Mucosa of rectum (tissue), 2 donors: ENCODE measurements at regions not wholly inside any gene's neighbourhood (a gene's known extent, or its start where the extent isn't known, plus 50 kb on each side); places are given as distances from the start of the nearest gene placed in this dataset.

Source experiments
- H3K27ac ChIP-seq, 2 donors: one replicate each; pipeline ENCODE4 v1.7.0; 2013; ENCODE audit warnings: inconsistent platforms in 2 of 2, low read depth in 2 of 2, low read length in 2 of 2
- H3K27me3 ChIP-seq, 2 donors: one replicate each; pipeline ENCODE4 v1.7.0; 2013; ENCODE audit warnings: low read length in 2 of 2; ENCODE audit not compliant: control insufficient read depth in 2 of 2, insufficient read depth in 2 of 2
- H3K36me3 ChIP-seq, 2 donors: one replicate each; pipeline ENCODE4 v1.7.0; 2013; ENCODE audit warnings: low read length in 2 of 2; ENCODE audit not compliant: control insufficient read depth in 2 of 2, insufficient read depth in 2 of 2
- H3K4me1 ChIP-seq, 2 donors: one replicate each; pipeline ENCODE4 v1.7.0; 2013; ENCODE audit warnings: low read length in 2 of 2, mild to moderate bottlenecking in 1 of 2; ENCODE audit not compliant: control insufficient read depth in 2 of 2, insufficient read depth in 2 of 2
- H3K4me3 ChIP-seq, 2 donors: one replicate each; pipeline ENCODE4 v1.7.0; 2013; ENCODE audit warnings: low read length in 2 of 2
- H3K9ac ChIP-seq, 2 donors: one replicate each; pipeline ENCODE4 v1.7.0; 2013; ENCODE audit warnings: low read length in 2 of 2, low read depth in 1 of 2, mild to moderate bottlenecking in 1 of 2
- H3K9me3 ChIP-seq, 2 donors: one replicate each; pipeline ENCODE4 v1.7.0; 2013; ENCODE audit warnings: low read length in 2 of 2; ENCODE audit not compliant: control insufficient read depth in 2 of 2
- donor health status: healthy.
- donor health status: Normal muscosa, but diverticular disease.

DNA sequence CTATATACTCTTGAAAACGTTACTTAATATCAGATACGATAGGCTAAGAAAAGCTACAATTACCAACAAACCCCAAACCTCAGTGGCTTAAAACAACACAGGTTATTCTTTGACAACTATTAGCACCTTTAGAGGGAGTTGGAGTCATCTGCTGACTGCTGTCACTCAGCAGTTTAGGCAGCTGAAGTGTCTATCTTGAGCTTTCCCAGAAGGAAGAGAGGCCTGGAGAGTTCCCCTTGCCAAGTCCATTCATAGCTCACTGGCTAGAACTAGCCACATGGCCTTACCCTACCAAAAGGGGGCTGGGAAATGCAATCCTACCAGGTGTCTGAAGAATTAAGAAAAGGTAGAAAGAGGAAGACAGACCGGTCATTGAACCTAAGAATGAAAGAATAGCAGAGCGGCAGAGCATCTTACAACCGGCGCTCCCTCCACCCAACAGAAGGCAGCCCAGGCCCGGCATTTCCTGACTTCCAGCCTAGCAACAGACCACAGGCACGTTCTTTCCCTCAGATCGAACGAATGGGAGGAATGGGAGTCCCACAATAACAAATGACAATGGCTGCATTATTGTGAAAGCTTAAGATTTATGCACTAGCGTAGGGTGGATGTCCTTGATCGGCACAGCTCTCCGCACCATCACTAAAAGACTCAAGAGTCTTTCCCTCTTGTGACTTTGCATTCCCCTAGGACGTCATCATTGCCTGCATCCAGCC is 211.2 kb upstream of the CTAGE1 start:
- Histone ChIP-seq H3K27ac (no peak overlapping the region), H3K27me3 (no peaks in the 10 kb centered on the region), H3K9ac (no peak overlapping the region), H3K4me3 (no peak overlapping the region), H3K4me1 (peaks cover 4 to 6% of the 10 kb centered on the region in 2 donors), H3K36me3 (no peaks in the 10 kb centered on the region), H3K9me3 (no peaks in the 10 kb centered on the region)

DNA sequence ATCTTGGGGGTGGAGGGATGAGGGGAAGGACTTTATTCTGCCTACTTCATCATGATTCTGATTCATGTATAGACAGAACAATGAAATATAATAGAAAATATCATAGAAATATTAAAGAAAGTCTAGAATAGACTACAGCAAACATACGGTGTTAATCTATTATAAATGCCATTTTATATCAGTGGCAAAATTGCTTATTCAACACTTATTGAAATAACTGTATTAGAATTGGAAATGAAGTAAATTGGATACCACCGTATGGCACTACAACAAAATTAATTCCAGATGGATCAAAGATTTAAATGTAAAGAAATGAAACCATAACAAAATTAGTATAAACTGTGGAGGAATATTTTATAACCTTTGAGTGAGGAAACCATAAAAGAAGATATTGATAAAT is 213.3 kb upstream of the CTAGE1 start:
- no peaks in the 10 kb centered on the region for H3K36me3 ChIP-seq
- H3K27me3 ChIP-seq, result no peaks in the 10 kb centered on the region
- H3K9me3 ChIP-seq, result no peaks in the 10 kb centered on the region
- H3K27ac ChIP-seq, result no peak overlapping the region
- H3K9ac ChIP-seq, result no peak overlapping the region
- H3K4me3 ChIP-seq, result no peak overlapping the region
- no peaks in the 10 kb centered on the region for H3K4me1 ChIP-seq

DNA sequence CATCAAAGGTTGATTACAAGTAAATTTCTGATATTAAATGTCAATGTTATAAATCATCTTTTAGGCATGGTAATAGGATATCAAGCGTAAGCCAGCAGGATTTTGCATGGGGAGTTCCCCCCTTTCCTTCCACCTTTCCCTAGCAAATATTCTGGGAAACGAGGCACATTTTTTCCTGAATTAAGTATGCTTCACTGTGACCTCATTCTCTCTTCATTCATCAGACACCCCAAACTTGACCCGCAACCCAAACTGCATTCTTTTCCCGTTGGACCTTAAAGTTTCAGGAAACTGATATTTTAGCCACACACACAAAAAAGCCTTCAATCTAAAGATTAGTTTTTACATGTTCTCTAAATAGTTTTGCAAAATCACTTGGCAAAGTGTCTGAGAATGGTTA is 214.5 kb upstream of the CTAGE1 start:
- Histone ChIP-seq H3K4me1 (no peaks in the 10 kb centered on the region), H3K9me3 (no peaks in the 10 kb centered on the region), H3K27me3 (no peaks in the 10 kb centered on the region), H3K27ac (no peak overlapping the region), H3K9ac (no peak overlapping the region), H3K4me3 (no peak overlapping the region), H3K36me3 (no peaks in the 10 kb centered on the region)

DNA sequence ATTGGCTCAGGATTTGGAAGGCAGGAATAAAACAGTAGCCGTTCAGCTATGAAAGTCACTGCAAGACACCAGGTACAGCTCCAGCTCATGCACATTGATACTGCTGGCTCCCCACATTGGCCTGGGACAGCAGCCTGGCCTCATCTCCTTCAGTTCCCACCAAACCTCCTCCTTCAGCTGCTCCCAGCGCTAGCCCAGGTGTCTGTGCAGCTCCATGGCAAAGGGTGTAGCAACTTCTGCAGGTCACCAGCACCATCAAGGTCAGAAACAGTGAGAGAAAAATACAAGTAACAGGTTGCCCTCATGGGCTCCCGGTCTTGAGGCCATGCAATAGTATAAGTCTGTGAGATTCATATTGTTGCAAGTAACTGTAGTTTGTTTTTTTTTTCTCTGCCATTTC is 216.7 kb upstream of the CTAGE1 start:
- H3K27ac ChIP-seq, result no peak overlapping the region
- no peaks in the 10 kb centered on the region for H3K36me3 ChIP-seq
- no peak overlapping the region for H3K4me3 ChIP-seq
- H3K4me1 ChIP-seq, result no peaks in the 10 kb centered on the region
- H3K9ac ChIP-seq, result no peak overlapping the region
- H3K27me3 ChIP-seq, result no peaks in the 10 kb centered on the region
- H3K9me3 ChIP-seq, result no peaks in the 10 kb centered on the region

DNA sequence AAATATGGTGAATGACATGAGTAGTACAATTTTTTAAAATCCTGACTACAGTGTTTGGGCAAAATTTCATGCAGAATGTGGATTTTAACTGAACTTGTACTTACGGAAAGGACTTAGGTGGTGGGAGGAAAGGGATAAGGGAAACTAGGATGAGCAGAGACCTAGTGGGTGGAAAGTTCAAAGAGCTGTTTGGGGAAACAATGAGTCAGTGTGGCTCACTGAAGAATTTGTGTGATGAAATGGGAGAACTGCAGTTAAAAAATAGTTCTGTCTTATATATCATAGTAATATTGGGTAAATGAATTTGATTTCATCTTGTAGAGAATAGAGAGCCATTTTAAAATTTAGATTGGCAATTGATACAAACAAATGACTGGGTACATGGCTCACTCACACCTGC is 220.1 kb upstream of the CTAGE1 start:
- Histone ChIP-seq H3K4me3 (no peak overlapping the region), H3K9me3 (no peaks in the 10 kb centered on the region), H3K9ac (no peak overlapping the region), H3K36me3 (no peaks in the 10 kb centered on the region), H3K4me1 (no peaks in the 10 kb centered on the region), H3K27me3 (no peaks in the 10 kb centered on the region), H3K27ac (no peak overlapping the region)

DNA sequence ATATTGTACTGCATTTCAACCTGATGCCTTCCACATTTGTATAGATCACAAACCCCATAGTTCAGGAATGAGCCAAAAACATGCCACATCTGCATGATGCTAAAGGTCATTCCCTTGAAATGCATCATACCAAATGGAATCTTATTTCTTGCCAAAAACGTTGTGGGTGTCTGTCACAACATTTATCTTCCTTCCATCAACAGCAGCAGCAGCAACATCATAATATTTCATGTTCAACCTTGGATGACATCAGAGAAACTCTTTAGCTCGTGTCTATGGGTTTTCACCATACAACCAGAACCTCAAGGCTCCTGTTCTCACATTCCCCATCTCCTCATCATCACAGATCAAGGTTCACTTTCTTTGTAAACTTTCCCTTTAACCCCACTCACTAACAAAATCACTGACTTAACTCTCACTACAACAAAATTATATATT is 221.3 kb upstream of the CTAGE1 start:
- no peaks in the 10 kb centered on the region for H3K4me1 ChIP-seq
- no peaks in the 10 kb centered on the region for H3K27me3 ChIP-seq
- H3K9ac ChIP-seq, result no peak overlapping the region
- H3K36me3 ChIP-seq, result no peaks in the 10 kb centered on the region
- H3K27ac ChIP-seq, result no peak overlapping the region
- H3K4me3 ChIP-seq, result no peak overlapping the region
- no peaks in the 10 kb centered on the region for H3K9me3 ChIP-seq

DNA sequence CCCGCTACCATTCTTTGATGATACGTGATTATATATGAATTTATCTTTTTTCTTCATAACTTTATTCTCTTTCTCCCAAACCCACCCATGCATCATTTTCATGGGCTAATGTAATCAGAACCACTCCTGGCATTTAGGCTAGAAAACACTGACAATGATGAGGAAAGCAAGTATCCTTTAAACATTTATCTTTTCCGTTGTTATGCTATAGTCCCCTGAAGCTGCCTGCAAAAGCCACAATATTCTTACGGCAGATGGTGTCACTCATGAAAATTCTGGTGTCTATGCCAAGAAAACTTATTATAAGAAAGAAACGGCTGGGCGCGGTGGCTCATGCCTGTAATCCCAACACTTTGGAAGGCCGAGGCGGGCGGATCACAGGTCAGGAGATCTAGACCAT is 221.8 kb upstream of the CTAGE1 start:
- Histone ChIP-seq H3K4me1 (no peaks in the 10 kb centered on the region), H3K27ac (no peak overlapping the region), H3K36me3 (no peaks in the 10 kb centered on the region), H3K9ac (no peak overlapping the region), H3K9me3 (no peaks in the 10 kb centered on the region), H3K4me3 (no peak overlapping the region), H3K27me3 (no peaks in the 10 kb centered on the region)

DNA sequence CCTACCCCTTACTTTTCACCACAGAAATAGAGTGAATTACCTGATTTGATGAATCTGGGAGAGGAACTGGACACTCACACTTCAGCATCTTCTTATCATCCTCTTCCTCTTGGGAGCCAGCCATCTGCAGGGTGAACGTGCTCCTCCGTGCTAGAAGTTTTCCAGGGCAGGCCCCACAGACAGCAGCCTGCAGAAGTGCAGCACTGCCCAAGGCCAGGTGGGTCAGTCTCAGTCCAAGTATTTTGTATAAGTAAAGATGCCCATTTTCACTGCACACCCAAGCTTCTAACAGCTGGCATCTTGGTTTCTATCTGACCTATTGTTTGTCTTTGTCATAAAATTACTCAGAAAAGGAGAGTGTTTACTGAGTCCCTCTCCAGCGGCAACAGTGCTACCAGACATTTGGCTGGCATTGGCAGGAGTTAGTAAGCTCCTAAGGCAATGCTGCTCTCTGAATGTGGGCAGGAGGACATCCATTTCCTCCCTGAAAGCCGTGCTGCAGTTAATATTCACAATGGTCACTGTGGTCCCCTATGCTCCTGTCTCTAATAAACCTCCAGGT is 222.6 kb upstream of the CTAGE1 start:
- Histone ChIP-seq H3K27ac (no peak overlapping the region), H3K27me3 (no peaks in the 10 kb centered on the region), H3K4me3 (no peak overlapping the region), H3K4me1 (no peaks in the 10 kb centered on the region), H3K9ac (no peak overlapping the region), H3K36me3 (no peaks in the 10 kb centered on the region), H3K9me3 (no peaks in the 10 kb centered on the region)

DNA sequence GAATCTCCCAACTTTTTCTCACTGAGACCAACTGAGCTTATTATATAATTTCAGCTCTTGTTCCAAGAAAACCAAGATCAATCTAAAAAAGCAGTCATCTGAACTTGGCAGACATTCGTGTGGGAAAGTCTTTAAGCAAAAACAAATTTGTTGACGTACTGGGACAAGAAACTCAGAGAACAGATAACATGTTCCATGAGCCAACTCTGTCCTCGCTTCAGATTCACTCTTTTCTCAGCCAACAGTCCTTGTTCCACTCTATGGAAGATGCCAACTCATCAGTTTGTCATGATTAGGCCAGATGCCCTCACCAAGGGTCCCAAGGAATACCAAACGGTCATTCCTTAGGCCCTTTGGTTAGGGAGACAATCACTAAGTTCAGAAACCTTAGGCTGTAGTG is 224.2 kb upstream of the CTAGE1 start:
- no peak overlapping the region for H3K4me3 ChIP-seq

DNA sequence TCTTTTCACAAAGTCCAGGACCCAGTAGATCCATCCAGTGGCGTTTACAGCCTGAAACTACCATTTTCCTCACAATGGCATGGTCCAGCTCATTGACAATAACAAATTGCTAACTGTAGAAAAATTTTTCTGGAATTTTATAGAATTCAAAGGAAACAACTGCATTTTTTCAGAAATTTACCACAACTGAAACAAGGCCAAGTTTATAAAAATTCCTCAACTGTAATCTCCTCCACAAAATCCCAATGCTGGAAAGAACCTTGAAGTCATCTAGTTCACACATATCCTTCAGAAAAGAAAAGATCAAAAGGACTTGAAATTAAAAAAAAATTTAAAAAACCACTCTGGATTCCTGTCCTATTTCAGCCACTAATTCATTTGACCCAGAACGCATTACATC is 226.0 kb upstream of the CTAGE1 start:
- Histone ChIP-seq H3K9me3 (no peaks in the 10 kb centered on the region), H3K27me3 (no peaks in the 10 kb centered on the region)

More for the DNA sequence above, 224.2 kb upstream of the CTAGE1 start:
- Histone ChIP-seq H3K4me1 (no peaks in the 10 kb centered on the region), H3K9me3 (no peaks in the 10 kb centered on the region), H3K36me3 (no peaks in the 10 kb centered on the region), H3K9ac (no peak overlapping the region), H3K27ac (no peak overlapping the region), H3K27me3 (no peaks in the 10 kb centered on the region)

More for the DNA sequence above, 226.0 kb upstream of the CTAGE1 start:
- H3K36me3 ChIP-seq, result no peaks in the 10 kb centered on the region
- no peak overlapping the region for H3K9ac ChIP-seq
- no peak overlapping the region for H3K27ac ChIP-seq
- H3K4me1 ChIP-seq, result no peaks in the 10 kb centered on the region
- no peak overlapping the region for H3K4me3 ChIP-seq
